ENCODE measurements at regions not wholly inside any gene's neighbourhood (a gene's known extent, or its start where the extent isn't known, plus 50 kb on each side); places are given as distances from the start of the nearest gene placed in this dataset.

GRCh38 chr1:118785246-118785645 lies 202.9 kb downstream of the TBX15 start:
- no peak for TF ChIP-seq CTCF (IDR thresholded peaks at IDR 0.05; ENCODE audit: extremely low read depth, missing control alignments)
- DNase-seq (ENCODE audit: low spot score): no peak

DNA sequence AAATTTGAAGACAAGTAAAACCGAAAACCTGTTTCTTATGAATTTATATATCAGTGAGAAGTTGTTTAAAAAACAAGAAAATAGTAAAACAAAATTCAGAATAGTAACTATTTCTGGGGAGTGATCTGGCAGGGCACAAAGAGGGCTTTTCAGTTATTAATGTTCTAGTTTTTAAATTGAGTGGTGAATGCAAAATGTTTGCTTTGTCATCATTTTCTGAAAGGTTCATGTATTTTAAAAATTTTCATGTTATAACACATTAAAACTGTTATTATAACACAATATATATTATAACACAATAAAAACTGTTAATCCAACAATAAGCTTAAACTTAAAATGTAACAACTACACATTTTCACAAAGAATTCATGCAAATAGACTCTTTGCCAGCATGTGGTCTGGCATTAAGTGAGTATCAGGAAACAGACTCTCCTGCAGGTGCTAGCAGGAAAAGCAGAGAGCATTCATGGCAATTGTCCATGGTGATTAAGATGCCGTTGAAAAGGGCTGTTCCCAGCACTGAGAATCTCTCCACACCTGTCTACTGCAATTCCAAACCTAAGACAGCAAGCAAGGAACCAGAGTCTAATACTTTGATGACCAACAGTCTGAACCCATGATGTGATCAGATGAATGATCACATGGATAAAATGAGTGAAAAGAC lies 204.9 kb downstream of the TBX15 start:
- DNase-seq (ENCODE audit: low spot score): no peak
- TF ChIP-seq CTCF (IDR thresholded peaks at IDR 0.05; ENCODE audit: extremely low read depth, missing control alignments): no peak

DNA sequence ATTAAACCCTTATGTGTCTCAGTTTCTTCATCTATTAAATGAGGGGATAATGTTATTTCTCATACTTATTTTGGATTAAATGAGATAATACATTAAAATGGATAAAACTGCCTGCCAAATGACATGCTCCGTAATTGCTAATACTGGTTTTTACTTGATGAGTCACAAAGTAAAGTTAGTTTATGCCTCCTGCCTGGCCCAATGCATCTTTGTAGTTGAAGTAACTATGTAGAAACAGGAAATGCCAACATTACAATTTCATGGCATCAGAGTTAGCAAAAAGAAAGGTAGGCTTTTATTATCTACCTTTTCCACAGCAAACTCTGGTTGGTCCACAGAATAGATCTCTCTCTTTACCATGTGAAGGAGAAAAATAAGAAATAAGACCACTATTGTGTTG lies 214.5 kb downstream of the TBX15 start:
- TF ChIP-seq CTCF (IDR thresholded peaks at IDR 0.05; ENCODE audit: extremely low read depth, missing control alignments): no peak
- no peak for DNase-seq (ENCODE audit: low spot score)

- TF ChIP-seq CTCF (IDR thresholded peaks at IDR 0.05; ENCODE audit: extremely low read depth, missing control alignments): no peak
- DNase-seq (ENCODE audit: low spot score): no peak
Measured at GRCh38 chr1:118767971-118768370, 220.2 kb downstream of the TBX15 start.

GRCh38 chr1:118753976-118754375 lies 234.2 kb downstream of the TBX15 start:
- TF ChIP-seq CTCF (IDR thresholded peaks at IDR 0.05; ENCODE audit: extremely low read depth, missing control alignments): no peak
- no peak for DNase-seq (ENCODE audit: low spot score)

DNA sequence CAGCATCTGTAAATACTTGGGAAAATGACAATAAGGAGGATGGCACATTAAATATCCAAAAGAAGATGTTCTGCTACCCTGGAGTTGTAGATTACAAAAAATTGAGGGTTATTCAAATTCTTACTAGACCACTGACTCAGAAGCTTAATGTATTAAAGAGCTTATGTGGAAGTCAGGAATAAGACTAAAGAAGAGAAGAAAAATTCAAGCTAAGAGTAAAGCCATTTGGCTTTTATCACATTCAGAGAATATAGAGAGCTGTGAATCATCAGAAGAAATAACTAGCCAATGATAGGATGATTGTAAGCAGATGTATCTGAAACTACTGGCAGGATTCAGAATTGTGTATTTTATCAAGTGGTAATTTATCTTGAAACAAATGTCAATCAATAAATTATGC lies 237.0 kb downstream of the TBX15 start:
- no peak for DNase-seq (ENCODE audit: low spot score)

GRCh38 chr1:118744420-118744819 lies 243.7 kb downstream of the TBX15 start:
- no peak for TF ChIP-seq CTCF (IDR thresholded peaks at IDR 0.05; ENCODE audit: extremely low read depth, missing control alignments)

More for the DNA sequence above, 237.0 kb downstream of the TBX15 start:
- no peak for TF ChIP-seq CTCF (IDR thresholded peaks at IDR 0.05; ENCODE audit: extremely low read depth, missing control alignments)

More at GRCh38 chr1:118744420-118744819, 243.7 kb downstream of the TBX15 start:
- no peak for DNase-seq (ENCODE audit: low spot score)

All from GM20000 (cell line).